ENCODE measurements at regions not wholly inside any gene's neighbourhood (a gene's known extent, or its start where the extent isn't known, plus 50 kb on each side); places are given as distances from the start of the nearest gene placed in this dataset.

DNA sequence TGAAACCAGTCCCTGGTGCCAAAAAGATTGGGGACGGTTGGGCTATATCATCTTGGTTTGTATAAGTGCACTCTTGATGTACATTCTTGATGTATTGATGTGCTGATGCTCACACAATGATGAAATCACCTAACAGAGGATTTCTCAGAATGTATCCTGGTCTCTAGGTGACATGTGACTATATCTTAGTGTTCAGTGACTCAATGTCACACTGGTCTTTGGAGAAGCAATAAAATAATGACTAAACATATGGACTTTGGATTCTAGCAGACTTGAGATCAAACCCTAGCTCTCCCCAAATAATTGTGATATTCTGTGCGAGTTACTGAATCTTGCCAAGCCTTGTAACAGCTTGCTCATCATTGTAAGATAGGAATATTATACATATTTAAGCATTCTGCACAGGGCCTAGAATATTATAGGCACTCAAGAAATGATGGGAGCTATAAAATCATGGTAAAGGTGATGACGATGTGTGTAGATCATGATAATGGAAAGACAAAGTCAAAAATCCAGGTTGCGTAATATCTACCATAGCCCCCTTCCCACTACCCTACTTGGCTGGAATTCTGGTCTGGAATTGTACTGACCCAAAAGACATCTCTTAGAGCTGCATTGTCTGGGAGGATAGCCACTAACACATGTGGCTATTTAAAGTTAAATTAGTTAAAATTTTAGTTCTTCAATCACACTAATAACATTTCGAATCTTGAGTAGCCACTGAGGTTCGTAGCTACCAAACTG, 117.6 kb upstream of the PWP1 start:
- H2AFZ ChIP-seq: no peak overlapping the region
- H3K4me2 ChIP-seq (ENCODE audit: low read length): no peak overlapping the region
- no peak overlapping the region for H3K9ac ChIP-seq
- H3K9me3 ChIP-seq (ENCODE audit: control insufficient read depth, low read length): no peaks in the 10 kb centered on the region
- H3K79me2 ChIP-seq: peaks cover 40% of the 10 kb centered on the region
- H3K4me1 ChIP-seq: peaks cover 2% of the 10 kb centered on the region
- H3K27me3 ChIP-seq (ENCODE audit: control insufficient read depth, insufficient read depth, low read length): no peaks in the 10 kb centered on the region
- no peak overlapping the region for H3K4me3 ChIP-seq (ENCODE audit: low read depth, low read length)
- H3K36me3 ChIP-seq (ENCODE audit: control insufficient read depth, insufficient read depth, low read length): no peaks in the 10 kb centered on the region
- H3K27ac ChIP-seq: no peak overlapping the region
- TF ChIP-seq, protein P1, sequence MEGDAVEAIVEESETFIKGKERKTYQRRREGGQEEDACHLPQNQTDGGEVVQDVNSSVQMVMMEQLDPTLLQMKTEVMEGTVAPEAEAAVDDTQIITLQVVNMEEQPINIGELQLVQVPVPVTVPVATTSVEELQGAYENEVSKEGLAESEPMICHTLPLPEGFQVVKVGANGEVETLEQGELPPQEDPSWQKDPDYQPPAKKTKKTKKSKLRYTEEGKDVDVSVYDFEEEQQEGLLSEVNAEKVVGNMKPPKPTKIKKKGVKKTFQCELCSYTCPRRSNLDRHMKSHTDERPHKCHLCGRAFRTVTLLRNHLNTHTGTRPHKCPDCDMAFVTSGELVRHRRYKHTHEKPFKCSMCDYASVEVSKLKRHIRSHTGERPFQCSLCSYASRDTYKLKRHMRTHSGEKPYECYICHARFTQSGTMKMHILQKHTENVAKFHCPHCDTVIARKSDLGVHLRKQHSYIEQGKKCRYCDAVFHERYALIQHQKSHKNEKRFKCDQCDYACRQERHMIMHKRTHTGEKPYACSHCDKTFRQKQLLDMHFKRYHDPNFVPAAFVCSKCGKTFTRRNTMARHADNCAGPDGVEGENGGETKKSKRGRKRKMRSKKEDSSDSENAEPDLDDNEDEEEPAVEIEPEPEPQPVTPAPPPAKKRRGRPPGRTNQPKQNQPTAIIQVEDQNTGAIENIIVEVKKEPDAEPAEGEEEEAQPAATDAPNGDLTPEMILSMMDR (IDR thresholded peaks at IDR 0.05): no peak

DNA sequence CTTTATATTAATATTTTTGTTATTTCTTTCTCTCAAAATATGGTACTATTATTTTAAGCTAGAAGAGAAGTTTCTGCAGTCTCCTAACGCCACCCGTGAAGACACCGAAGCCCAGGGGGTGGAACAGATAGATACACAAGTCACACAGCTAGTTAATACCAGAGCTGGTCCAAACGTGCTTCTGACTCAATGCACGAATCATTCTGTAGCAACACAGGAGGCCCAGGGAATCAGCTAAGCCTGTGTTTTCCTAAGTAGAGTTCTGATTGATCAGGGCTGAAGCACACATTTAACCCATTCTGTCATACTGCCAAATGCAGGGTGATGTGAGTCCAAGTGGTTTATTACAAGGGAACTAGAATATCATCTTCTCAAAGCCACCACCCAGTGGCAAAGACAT, 116.9 kb upstream of the PWP1 start:
- no peaks in the 10 kb centered on the region for H3K9me3 ChIP-seq (ENCODE audit: control insufficient read depth, low read length)
- H3K79me2 ChIP-seq: peaks cover 35% of the 10 kb centered on the region
- no peak overlapping the region for H3K4me3 ChIP-seq (ENCODE audit: low read depth, low read length)
- TF ChIP-seq, protein P1 (IDR thresholded peaks at IDR 0.05): no peak
- H3K4me2 ChIP-seq (ENCODE audit: low read length): no peak overlapping the region
- H3K27me3 ChIP-seq (ENCODE audit: control insufficient read depth, insufficient read depth, low read length): no peaks in the 10 kb centered on the region
- H2AFZ ChIP-seq: no peak overlapping the region
- no peak overlapping the region for H3K9ac ChIP-seq
- no peaks in the 10 kb centered on the region for H3K36me3 ChIP-seq (ENCODE audit: control insufficient read depth, insufficient read depth, low read length)
- peaks cover 2% of the 10 kb centered on the region for H3K4me1 ChIP-seq
- no peak overlapping the region for H3K27ac ChIP-seq

DNA sequence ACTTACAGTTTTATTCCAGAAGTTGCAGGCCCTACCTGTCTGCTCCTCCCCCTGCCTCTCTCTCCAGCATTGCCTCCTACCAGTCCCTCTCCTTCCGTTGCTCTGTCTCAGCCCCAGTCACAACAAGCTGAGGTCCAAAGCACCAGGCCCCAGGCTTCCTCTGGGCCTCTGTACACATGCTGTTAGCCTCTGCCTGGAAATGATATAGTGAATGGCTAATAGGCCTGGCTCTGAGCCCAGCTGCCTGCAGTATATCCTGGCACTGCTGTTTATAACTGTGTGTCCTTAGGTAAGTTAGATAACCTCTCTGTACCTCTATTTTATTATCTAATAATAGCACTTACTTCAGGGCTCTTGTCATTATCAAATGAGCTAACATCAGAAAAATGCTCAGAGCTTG, 114.9 kb upstream of the PWP1 start:
- TF ChIP-seq, protein P1 (IDR thresholded peaks at IDR 0.05): no peak
- Histone ChIP-seq H3K4me1 (no peaks in the 10 kb centered on the region), H3K36me3 (ENCODE audit: control insufficient read depth, insufficient read depth, low read length) (no peaks in the 10 kb centered on the region), H3K9me3 (ENCODE audit: control insufficient read depth, low read length) (no peaks in the 10 kb centered on the region), H3K9ac (no peak overlapping the region), H3K4me3 (ENCODE audit: low read depth, low read length) (no peak overlapping the region), H3K4me2 (ENCODE audit: low read length) (no peak overlapping the region), H3K27ac (no peak overlapping the region), H2AFZ (no peak overlapping the region), H3K79me2 (peaks cover 36% of the 10 kb centered on the region), H3K27me3 (ENCODE audit: control insufficient read depth, insufficient read depth, low read length) (no peaks in the 10 kb centered on the region)

DNA sequence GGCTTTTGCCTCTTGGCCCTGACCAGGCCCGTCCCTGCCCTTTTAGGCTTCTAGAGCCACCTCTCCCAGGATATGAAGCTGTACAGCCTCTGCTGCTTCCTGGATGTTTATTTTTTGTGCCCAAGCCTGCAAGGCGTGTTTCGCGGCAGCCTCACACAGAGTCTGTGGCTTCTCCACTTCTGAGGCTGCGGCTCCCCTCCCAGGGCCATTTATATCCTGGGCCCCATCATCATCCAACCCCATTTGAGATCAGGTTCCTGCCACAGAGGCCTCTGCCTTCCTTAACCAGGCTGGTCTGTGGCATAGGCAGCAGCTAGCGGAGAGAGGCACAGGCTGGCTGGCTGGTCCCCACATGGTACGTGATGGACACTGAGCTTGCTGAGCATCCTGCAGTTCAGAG, 114.1 kb upstream of the PWP1 start:
- Histone ChIP-seq H3K4me1 (peaks cover 3% of the 10 kb centered on the region), H3K9ac (no peak overlapping the region), H3K36me3 (ENCODE audit: control insufficient read depth, insufficient read depth, low read length) (no peaks in the 10 kb centered on the region), H3K79me2 (peaks cover 38% of the 10 kb centered on the region), H2AFZ (no peak overlapping the region), H3K4me2 (ENCODE audit: low read length) (no peak overlapping the region), H3K9me3 (ENCODE audit: control insufficient read depth, low read length) (no peaks in the 10 kb centered on the region), H3K4me3 (ENCODE audit: low read depth, low read length) (no peak overlapping the region), H3K27ac (no peak overlapping the region), H3K27me3 (ENCODE audit: control insufficient read depth, insufficient read depth, low read length) (no peaks in the 10 kb centered on the region)
- TF ChIP-seq, protein P1 (IDR thresholded peaks at IDR 0.05): no peak

DNA sequence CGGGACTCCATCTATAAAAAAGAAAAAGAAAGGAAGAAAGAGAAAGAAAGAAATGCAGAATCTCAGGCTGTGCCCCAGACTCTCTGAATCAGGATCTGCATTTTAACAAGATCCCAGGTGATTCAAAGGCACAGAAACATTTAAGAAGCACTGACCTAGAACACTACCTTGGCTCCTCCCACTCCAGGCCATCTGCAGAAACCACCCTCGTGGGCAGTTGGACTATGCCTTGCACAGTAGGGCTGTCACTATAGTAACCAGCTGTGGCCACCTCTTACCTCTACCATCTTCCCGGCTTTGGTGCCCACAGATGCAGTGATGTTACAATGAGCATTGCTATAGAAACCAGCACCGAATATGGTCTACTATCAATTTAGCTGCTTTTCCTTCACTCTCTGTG, 110.9 kb upstream of the PWP1 start:
- H3K36me3 ChIP-seq (ENCODE audit: control insufficient read depth, insufficient read depth, low read length): no peaks in the 10 kb centered on the region
- H2AFZ ChIP-seq: no peak overlapping the region
- H3K4me1 ChIP-seq: peaks cover 7% of the 10 kb centered on the region
- H3K9ac ChIP-seq: no peak overlapping the region
- H3K4me3 ChIP-seq (ENCODE audit: low read depth, low read length): no peak overlapping the region
- H3K79me2 ChIP-seq: peaks cover 43% of the 10 kb centered on the region
- TF ChIP-seq, protein P1 (IDR thresholded peaks at IDR 0.05): no peak
- H3K27me3 ChIP-seq (ENCODE audit: control insufficient read depth, insufficient read depth, low read length): no peaks in the 10 kb centered on the region
- H3K9me3 ChIP-seq (ENCODE audit: control insufficient read depth, low read length): no peaks in the 10 kb centered on the region
- H3K4me2 ChIP-seq (ENCODE audit: low read length): no peak overlapping the region
- H3K27ac ChIP-seq: no peak overlapping the region
